HG02759 (cell line): ENCODE measurements at regions not wholly inside any gene's neighbourhood (a gene's known extent, or its start where the extent isn't known, plus 50 kb on each side); places are given as distances from the start of the nearest gene placed in this dataset.
"Not testable (repeated sequence)": the region's sequence is repeated elsewhere in the genome, so short reads cannot be mapped to it uniquely, and the experiment has no call there.

Experiments used
- ATAC-seq: cut with Tn5 transposase; IDR thresholded peaks from one replicate; pipeline ENCODE4 v1.9.1; 2021; ENCODE audit warnings: mild to moderate bottlenecking, moderate library complexity; ENCODE audit not compliant: unreplicated experiment

DNA sequence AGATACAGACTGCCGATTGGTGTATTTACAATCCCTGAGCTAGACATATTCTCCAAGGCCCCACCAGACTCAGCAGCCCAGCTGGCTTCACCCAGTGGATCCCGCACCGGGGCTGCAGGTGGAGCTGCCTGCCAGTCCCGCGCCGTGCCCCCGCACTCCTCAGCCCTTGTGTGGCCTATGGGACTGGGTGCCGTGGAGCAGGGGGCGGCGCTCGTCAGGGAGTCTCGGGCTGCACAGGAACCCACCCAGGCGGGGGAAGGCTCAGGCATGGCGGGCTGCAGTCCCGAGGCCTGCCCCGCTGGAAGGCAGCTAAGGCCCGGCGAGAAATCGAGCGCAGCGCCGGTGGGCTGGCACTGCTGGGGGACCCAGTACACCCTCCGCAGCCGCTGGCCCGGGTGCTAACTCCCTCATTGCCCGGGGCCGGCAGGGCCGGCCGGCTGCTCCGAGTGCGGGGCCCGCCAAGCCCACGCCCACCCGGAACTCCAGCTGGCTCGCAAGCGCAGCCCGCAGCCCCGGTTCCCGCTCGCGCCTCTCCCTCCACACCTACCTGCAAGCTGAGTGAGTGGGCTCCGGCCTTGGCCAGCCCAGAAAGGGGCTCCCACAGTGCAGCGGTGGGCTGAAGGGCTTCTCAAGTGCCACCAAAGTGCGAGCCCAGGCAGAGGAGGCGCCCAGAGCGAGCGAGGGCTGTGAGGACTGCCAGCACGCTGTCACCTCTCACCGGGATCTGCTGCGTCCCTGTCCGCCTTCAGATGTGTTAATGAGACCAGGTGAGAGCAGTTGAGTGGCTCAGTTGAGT, 137.8 kb upstream of the LCORL start:
- not testable (repeated sequence) for ATAC-seq

DNA sequence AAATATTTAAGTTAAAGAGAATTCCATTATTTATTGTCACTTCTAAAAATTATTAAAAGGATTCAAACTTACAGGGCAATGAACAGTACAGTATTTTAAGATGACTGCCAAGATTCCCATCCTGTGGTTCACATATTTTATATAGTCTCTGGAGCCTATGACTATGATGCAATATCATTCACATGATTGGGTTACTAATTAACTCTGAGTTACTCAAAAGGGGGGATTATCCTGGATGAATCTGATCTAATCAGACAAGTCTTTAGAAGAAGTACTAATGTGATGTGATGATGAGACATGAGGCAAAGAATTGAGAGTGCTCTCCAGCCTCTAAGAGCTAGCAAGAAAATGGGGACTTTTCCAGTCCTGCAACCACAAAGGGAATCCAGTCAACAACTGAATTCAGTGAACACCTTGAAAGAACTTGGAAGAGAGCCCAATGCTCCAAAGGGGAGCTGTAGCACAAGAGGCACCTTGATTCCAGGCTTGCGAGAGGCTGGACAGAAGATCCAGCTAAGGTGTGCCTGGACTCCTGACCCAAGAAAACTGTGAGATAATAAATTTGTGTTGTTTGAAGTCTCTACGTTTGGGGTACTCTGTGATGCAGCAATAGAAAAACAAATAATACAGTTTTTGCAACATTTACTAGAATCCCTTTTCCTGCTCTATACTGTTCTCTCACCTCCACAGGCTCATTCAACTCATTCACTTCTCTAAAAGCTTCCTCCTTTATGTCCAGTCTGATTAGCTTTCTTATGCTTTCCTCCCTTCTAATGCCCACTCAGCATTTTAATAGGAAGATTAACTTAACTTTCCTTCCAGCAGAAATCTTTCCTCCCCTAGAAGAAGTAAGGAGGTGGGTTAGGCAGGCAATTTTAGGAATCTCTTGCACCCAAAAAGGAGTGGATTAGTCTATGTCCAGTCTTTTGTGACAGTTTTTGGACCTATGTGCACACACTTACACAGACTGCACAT, 133.8 kb upstream of the LCORL start:
- no peak for ATAC-seq

- no peak for ATAC-seq
These were observed 116.6 kb upstream of the LCORL start for GRCh38 chr4:18138076-18138665.

- ATAC-seq = no peak
These were observed 112.6 kb upstream of the LCORL start for GRCh38 chr4:18134111-18134510.

- no peak for ATAC-seq
These were observed 108.7 kb upstream of the LCORL start for GRCh38 chr4:18130256-18130655.

DNA sequence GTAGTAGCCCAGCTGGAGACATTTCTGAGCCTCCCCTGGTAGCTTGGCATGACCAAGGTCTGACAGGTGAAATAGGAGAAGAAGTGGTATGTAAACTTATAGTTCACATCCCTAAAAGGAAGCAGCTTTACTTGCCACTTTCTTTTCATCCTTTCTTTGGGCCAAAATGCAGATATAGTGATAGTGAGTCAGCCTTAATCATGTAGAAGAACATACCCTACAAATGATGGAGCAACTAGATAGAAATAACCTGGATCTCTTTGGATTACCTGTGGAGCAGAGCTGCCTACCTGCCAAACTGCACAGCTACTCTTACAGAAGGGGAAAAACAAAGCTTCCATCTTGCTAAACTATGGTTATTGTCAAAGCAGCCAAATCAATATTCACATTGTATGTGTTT, 106.7 kb upstream of the LCORL start:
- ATAC-seq = no peak

GRCh38 chr4:18127030-18127429, 105.5 kb upstream of the LCORL start:
- no peak for ATAC-seq

GRCh38 chr4:18113710-18114331, 92.3 kb upstream of the LCORL start:
- ATAC-seq = peak; percentile 44

GRCh38 chr4:18111081-18111480, 89.5 kb upstream of the LCORL start:
- ATAC-seq = no peak

- no peak for ATAC-seq
These were observed 88.5 kb upstream of the LCORL start for GRCh38 chr4:18110099-18110498.

DNA sequence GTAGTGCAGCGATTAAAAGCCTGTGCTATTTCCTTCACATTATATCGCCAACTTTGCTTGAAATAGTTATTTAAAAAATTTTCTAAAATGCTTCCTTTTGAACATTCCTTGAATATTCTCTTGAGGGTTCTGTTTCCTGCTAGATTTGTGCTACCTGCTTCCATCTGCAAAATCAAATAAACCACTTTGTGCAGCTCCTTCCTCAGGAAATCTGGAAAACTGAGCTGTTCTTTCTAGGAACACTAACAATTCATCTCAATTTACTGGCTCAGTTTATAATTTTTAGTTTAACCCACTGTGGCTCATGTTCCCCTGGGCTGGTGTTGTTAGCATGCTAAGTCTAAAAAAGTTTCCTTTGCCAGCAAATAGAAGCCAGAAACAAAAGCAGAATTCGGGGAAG, 88.1 kb upstream of the LCORL start:
- ATAC-seq = no peak

DNA sequence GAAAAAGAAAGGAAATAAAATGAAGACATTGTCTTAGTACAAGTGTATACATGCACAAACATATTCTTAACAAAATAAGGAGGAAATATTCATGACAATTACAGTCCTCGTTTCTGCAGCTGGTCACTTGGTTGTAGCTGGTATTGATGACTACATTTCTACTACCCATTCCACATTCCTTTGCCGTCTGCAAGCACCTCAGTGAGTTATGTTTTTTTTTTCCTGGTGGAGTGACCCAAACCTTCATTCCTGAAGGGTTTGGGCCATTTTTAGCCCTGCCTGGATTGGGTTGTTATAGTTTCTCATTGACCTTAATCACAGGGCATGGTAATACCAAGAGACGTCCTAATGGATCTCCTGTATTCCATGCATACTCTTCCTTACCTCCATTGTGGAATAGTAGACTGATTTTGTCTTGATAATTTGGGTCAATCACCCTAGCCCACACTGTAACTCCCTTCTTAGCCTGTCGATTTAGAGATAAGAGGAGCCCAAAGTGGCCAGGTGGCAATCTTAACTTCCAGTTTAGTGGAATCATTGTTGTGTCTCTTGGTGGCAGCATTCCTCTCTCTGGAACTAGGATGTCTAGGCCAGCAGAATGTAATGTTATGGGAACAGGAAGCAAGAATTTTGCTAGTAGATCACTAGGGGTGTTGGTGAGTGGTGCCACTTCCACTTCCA, 86.4 kb upstream of the LCORL start:
- ATAC-seq = not testable (repeated sequence)

DNA sequence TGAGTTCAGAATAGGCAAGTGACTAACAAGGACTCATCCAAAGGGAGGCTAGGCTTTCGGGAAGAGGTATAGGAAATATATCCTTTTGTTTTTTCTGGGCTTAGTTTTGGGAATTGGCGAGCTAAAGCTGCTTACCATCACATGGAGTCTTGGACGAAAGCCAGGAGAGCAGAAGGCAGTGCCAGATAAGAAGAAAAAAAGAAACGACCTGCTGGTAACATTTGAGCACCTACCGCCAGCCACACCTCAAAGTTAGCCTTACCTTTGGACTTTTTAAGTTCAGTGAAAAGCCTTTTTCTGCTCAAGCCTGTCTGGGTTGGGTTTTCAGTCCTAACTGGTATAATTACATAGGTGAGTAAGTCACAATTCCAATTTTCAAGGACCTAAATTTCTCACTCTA, 85.1 kb upstream of the LCORL start:
- ATAC-seq = no peak

DNA sequence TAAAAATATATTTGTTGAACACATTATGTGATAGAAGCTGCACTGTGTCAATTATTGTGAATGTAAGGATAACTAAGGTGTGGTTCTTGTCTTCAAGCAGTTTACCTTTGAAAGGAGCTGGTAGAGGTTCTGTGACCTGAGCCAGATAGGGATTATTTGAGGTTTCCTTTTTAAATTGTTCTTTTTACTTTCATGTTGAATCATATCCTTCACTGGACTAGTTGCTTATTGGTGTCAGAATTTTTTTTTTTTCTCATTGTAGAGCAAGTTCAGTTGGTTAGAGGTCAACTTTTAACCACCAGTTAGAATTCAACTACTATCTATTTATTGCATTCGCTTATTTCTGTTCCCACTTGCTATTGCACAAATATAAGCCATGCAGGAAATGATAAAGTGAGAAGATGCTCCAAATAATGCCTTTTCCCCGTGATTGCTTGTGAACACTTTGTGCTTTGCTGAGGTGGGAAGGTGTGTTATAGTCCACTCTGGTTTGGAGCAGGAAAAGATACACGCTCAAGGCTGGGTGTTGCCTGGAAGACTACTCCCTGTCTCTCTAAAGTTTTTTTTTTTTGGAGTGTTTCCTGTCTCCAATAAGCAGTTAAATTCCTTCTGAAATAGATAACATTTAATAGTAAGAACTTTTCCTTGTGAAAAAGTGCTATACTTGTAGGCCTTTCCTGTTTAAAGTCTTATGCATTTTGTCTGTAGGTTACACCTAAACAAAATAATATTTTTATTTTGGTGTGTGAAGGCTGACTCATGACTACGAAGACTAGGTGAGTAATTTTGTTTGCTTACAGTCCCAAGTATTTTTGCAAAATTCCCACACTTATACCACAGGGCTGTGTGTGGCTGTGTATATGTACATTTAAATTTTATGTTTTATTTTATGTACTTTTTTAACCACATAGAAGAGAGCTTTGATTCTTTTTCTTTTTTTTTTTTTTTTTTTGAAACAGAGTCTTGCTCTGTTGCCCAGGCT, 83.8 kb upstream of the LCORL start:
- ATAC-seq = peak; percentile 83

DNA sequence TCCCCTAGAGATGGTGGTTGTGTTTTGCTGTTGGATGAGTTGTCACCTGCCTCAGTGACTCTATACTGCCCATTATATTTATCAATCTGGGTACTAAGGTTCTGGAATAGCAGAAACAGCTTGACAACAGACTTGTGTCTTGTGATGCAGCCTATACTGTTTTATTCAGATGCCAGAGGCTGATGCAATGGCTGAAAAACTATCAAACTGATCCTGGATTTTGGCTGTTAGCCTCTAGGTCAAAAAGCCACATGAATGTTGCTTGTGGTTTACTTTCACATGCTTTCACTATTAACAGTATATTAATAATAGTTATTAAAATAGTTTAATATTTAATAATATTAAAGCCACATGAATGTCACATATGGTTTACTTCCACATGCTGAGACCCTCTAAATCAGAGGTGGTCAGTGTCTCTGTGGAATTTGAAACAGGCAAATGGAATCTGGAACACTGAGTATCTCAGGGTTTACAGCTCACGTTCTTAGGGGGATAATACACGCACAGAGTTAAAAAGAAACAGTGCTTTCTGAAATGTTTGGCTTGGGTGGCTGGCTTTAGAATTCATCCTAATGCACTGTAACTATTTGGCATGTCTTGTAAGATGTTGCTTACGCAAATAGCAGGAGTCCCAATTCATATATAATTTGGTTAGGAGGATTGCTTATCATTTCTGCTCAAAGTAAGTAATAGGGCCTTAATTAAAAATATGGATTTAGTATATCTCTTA, 82.5 kb upstream of the LCORL start:
- no peak for ATAC-seq

- ATAC-seq = peak; percentile 41
These were observed 79.1 kb upstream of the LCORL start for GRCh38 chr4:18100657-18101056.

GRCh38 chr4:18090447-18090846, 68.9 kb upstream of the LCORL start:
- not testable (repeated sequence) for ATAC-seq

DNA sequence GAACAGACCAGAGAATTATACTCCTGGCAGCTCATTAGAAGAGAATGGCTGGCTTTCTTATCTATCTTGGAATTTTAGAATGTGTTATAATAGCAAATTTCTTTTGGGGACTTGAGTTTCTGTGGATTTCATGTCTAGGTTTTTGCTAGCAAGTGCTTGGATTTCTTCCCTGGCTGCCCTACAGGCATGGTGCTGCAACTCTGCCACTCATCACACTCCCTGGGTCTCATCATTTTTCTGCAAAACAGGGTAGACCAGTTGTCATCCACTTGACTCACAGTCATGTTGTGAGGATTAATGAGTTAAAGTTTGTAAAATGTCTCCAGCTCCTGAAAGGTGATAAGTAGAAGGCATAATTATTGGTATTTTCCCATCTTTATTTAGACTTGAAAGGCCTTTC, 60.7 kb upstream of the LCORL start:
- no peak for ATAC-seq

GRCh38 chr4:18081708-18082107, 60.2 kb upstream of the LCORL start:
- no peak for ATAC-seq
